H1 (cell line): ENCODE measurements at regions not wholly inside any gene's neighbourhood (a gene's known extent, or its start where the extent isn't known, plus 50 kb on each side); places are given as distances from the start of the nearest gene placed in this dataset.

ENCODE experiments used
- HDAC2 ChIP-seq, 2 experiments: fragments of 300-600 bp in 1 of 2; sonication (generic) in 1 of 2; IDR thresholded peaks; 2 replicates each; pipeline ENCODE4 v1.6.1; 2011 to 2012; ENCODE audit warnings: low read depth in 2 of 2, low read length in 2 of 2, mild to moderate bottlenecking in 2 of 2, moderate library complexity in 2 of 2, borderline replicate concordance in 1 of 2, inconsistent platforms in 1 of 2

DNA sequence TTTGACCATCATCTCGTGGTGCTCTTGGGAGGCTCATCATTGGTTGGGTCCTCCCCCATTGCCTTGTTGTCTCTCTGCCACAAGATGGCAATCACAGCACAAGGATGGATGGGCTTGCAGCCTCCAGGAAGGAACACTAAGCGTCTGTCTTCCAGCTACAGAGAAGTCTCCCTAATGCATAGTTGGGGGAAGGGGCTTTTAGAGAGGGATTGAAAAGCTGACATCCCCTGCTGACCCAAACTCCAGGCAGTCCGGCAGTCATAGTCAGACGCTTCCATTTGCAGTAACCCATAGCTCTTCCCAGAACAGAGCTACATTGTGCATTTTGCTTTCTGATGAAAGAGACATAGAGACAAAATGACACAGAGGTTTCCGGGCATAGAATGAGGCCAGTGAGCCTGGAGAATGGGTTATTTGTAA is 111.4 kb downstream of the UTP18 start (continued):
- no peak for TF ChIP-seq HDAC2 (IDR thresholded peaks at IDR 0.05; ENCODE audit: borderline replicate concordance in 1 of 2, low read depth in 2 of 2, low read length in 2 of 2)
